K562 (cell line): ENCODE measurements at regions not wholly inside any gene's neighbourhood (a gene's known extent, or its start where the extent isn't known, plus 50 kb on each side); places are given as distances from the start of the nearest gene placed in this dataset.

Experiments used
- ATAC-seq: fragments of 200-7000 bp; cut with Tn5 transposase; 3 replicates; pipeline ENCODE4 v1.9.1; 2020; ENCODE audit warnings: moderate library complexity
- BruUV-seq: library from RNA; stranded (reverse); fragments of 400-500 nt; replicated peaks from 2 replicates; lab custom pipeline; 2021; lab: Mats Ljungman, UMichigan
- CTCF ChIA-PET: fragments of 300-600 bp; formaldehyde crosslinking; extraction: SDS; loops from one replicate; lab custom pipeline; 2021; ENCODE audit warnings: low intra/inter-chr PET ratio; lab: Yijun Ruan, JAX
- POLR2A ChIA-PET: fragments of 300-600, 350-650 bp; sonication (Branson Sonifier 250); formaldehyde crosslinking; extraction: SDS; loops from one replicate; lab custom pipeline; 2021; ENCODE audit warnings: antibody characterized with exemption, inconsistent platforms; lab: Yijun Ruan, JAX
- DNase-seq, 4 experiments: peaks; one replicate each; pipeline versions ENCODE4 v3.0.0 to v3.0.0-alpha.2; 2011 to 2018; ENCODE audit warnings: low spot score in 3 of 4, mixed read lengths in 3 of 4; ENCODE audit errors: extremely low read depth in 1 of 4
- FAIRE-seq: peaks from 2 replicates; lab custom pipeline; 2011; peaks lifted over from hg19 to GRCh38; lab: Jason Lieb, UNC
- H2AFZ ChIP-seq: 2 replicates; pipeline ENCODE4 v1.6.0; 2011; ENCODE audit warnings: low read depth, low read length, control low read depth, inconsistent platforms
- H3K27ac ChIP-seq: fragments of 200-600 bp; 3 replicates; pipeline ENCODE4 v1.8.0; 2011; ENCODE audit warnings: low read depth, mild to moderate bottlenecking, control low read depth, inconsistent platforms, low read length, moderate library complexity, mixed read lengths; ENCODE audit errors: extremely low read depth
- H3K27me3 ChIP-seq, 2 experiments: fragments of 300-600 bp in 1 of 2; 2 replicates in 1 of 2; 3 replicates in 1 of 2; pipeline versions ENCODE4 v1.6.0 to v1.8.0; 2011; ENCODE audit warnings: inconsistent platforms in 2 of 2, low read length in 2 of 2, mild to moderate bottlenecking in 1 of 2, mixed read lengths in 1 of 2, moderate library complexity in 1 of 2; ENCODE audit not compliant: control insufficient read depth in 2 of 2, insufficient read depth in 2 of 2
- H3K36me3 ChIP-seq: fragments of 300-600 bp; 3 replicates; pipeline ENCODE4 v1.8.0; 2011; ENCODE audit warnings: mild to moderate bottlenecking, low read length, inconsistent platforms; ENCODE audit not compliant: control insufficient read depth, insufficient read depth
- H3K4me1 ChIP-seq, 2 experiments: fragments of 200-600 bp in 1 of 2; replicated peaks in 1 of 2; 2 replicates in 1 of 2; 3 replicates in 1 of 2; pipeline versions ENCODE4 v1.5.1 to v1.8.0; 2011; ENCODE audit warnings: inconsistent platforms in 2 of 2, low read length in 2 of 2, mild to moderate bottlenecking in 1 of 2, mixed read lengths in 1 of 2, moderate library complexity in 1 of 2; ENCODE audit not compliant: control insufficient read depth in 2 of 2, insufficient read depth in 2 of 2
- H3K4me2 ChIP-seq: 2 replicates; pipeline ENCODE4 v1.6.1; 2011; ENCODE audit warnings: low read length, control low read depth, inconsistent platforms, mixed read lengths; ENCODE audit not compliant: insufficient read depth
- H3K4me3 ChIP-seq: fragments of 200-600 bp; sonication (generic), shearing (Covaris generic); 2 replicates; pipeline ENCODE4 v1.5.1; 2016; ENCODE audit warnings: control low read depth, inconsistent platforms
- H3K79me2 ChIP-seq: fragments of 200-600 bp; 3 replicates; pipeline ENCODE4 v1.8.0; 2011; ENCODE audit warnings: low read length, inconsistent platforms; ENCODE audit not compliant: control insufficient read depth, insufficient read depth
- H3K9ac ChIP-seq, 2 experiments: 2 replicates each; pipeline versions ENCODE4 v1.6.0 to v1.6.1; 2011; ENCODE audit warnings: low read depth in 2 of 2, low read length in 2 of 2, control low read depth in 1 of 2, inconsistent platforms in 1 of 2, mild to moderate bottlenecking in 1 of 2, mixed read lengths in 1 of 2; ENCODE audit not compliant: insufficient read depth in 1 of 2
- H3K9me1 ChIP-seq: one replicate; pipeline ENCODE4 v1.6.0; 2011; ENCODE audit warnings: inconsistent platforms, mild to moderate bottlenecking, low read length, moderate library complexity; ENCODE audit not compliant: control insufficient read depth, insufficient read depth
- H3K9me3 ChIP-seq: replicated peaks from 2 replicates; pipeline ENCODE4 v1.5.1; 2011; ENCODE audit warnings: low read depth, low read length, inconsistent platforms; ENCODE audit not compliant: control insufficient read depth, insufficient read depth
- H4K20me1 ChIP-seq: replicated peaks from 2 replicates; pipeline ENCODE4 v1.6.1; 2011; ENCODE audit warnings: low read length, inconsistent platforms, mixed read lengths; ENCODE audit not compliant: control insufficient read depth, insufficient read depth
- HMBOX1 ChIP-seq: sonication (generic); IDR thresholded peaks from 2 replicates; pipeline ENCODE4 v1.6.1; 2016
- MAFG ChIP-seq: fragments of 450-650 bp; conservative IDR thresholded peaks from 2 replicates; pipeline ENCODE4 v1.6.1; 2016; ENCODE audit warnings: missing genetic modification characterization, missing compliant biosample characterization
- POLR2G ChIP-seq: fragments of 200-400 bp; formaldehyde crosslinking; IDR thresholded peaks from 2 replicates; pipeline ENCODE4 v1.6.1; 2017; ENCODE audit warnings: low read depth, mild to moderate bottlenecking, antibody characterized with exemption, low read length, moderate library complexity
- RFX1 ChIP-seq: fragments of 450-650 bp; IDR thresholded peaks from 2 replicates; pipeline ENCODE4 v1.6.1; 2016; ENCODE audit warnings: mild to moderate bottlenecking, moderate library complexity
- RUNX1 ChIP-seq: sonication (generic); IDR thresholded peaks from 2 replicates; pipeline ENCODE4 v1.6.1; 2016; ENCODE audit warnings: antibody characterized with exemption, low read depth
- SMARCC2 ChIP-seq: fragments of 450-650 bp; IDR thresholded peaks from 2 replicates; pipeline ENCODE4 v1.6.1; 2017; ENCODE audit warnings: antibody characterized with exemption, moderate library complexity, mild to moderate bottlenecking, low read depth
- SMC3 ChIP-seq: conservative IDR thresholded peaks from 2 replicates; pipeline ENCODE4 v1.6.1; 2011; ENCODE audit warnings: low read depth, low read length, improper control_type of control experiment; ENCODE audit not compliant: insufficient read depth
- SP1 ChIP-seq: sonication (generic); formaldehyde crosslinking; IDR thresholded peaks from 2 replicates; pipeline ENCODE4 v1.8.1; 2022; ENCODE audit warnings: mild to moderate bottlenecking, missing genetic modification reagents
- SP2 ChIP-seq: IDR thresholded peaks from 2 replicates; pipeline ENCODE4 v1.6.1; 2011; ENCODE audit warnings: mild to moderate bottlenecking, low read depth, low read length, moderate library complexity; ENCODE audit not compliant: poor library complexity, severe bottlenecking; ENCODE audit errors: extremely low read depth
- TAF9B ChIP-seq: fragments of 450-650 bp; IDR thresholded peaks from 2 replicates; pipeline ENCODE4 v1.6.1; 2018; ENCODE audit warnings: mild to moderate bottlenecking; ENCODE audit not compliant: partially characterized antibody
- TGIF2 ChIP-seq: sonication (generic); formaldehyde crosslinking; IDR thresholded peaks from 2 replicates; pipeline ENCODE4 v1.8.1; 2022; ENCODE audit warnings: mild to moderate bottlenecking, missing genetic modification reagents, moderate library complexity
- XRCC4 ChIP-seq: IDR thresholded peaks from one replicate; pipeline ENCODE4 v1.6.1; 2011; ENCODE audit not compliant: insufficient read depth, insufficient read length; ENCODE audit errors: extremely low read depth
- ZKSCAN1 ChIP-seq: fragments of 150-350 bp; IDR thresholded peaks from 2 replicates; pipeline ENCODE4 v1.6.1; 2016; ENCODE audit warnings: low read depth, low read length
- ZNF143 ChIP-seq: sonication (generic); formaldehyde crosslinking; IDR thresholded peaks from 2 replicates; pipeline ENCODE4 v1.9.0; 2022; ENCODE audit warnings: mild to moderate bottlenecking, missing genetic modification reagents
- ZNF408 ChIP-seq: fragments of 250-450 bp; sonication (Bioruptor Pico); IDR thresholded peaks from 2 replicates; pipeline ENCODE4 v1.4.0; 2020; ENCODE audit warnings: low read depth, mild to moderate bottlenecking, moderate library complexity
- ZNF668 ChIP-seq: fragments of 250-450 bp; sonication (Bioruptor Pico); IDR thresholded peaks from 2 replicates; pipeline ENCODE4 v1.8.0; 2022; ENCODE audit warnings: mild to moderate bottlenecking, inconsistent platforms
- ZNF707 ChIP-seq: fragments of 250-450 bp; sonication (Bioruptor Pico); conservative IDR thresholded peaks from 2 replicates; pipeline ENCODE4 v1.8.0; 2022; ENCODE audit warnings: inconsistent platforms, mild to moderate bottlenecking, moderate library complexity
- WGBS: fragments of 100-300 bp; shearing (Covaris generic); methylation state at CpG from one replicate; pipeline ENCODE4 v1.1.6; 2016; ENCODE audit warnings: low coverage, mixed read lengths; ENCODE audit not compliant: insufficient coverage; ENCODE audit errors: missing lambda C conversion rate; 5-methylcytosine and 5-hydroxymethylcytosine counted together
- in situ Hi-C: fragments of 300-500 bp; cut with MboI; formaldehyde crosslinking; loops from 4 replicates; pipeline ENCODE4 v1.15.0; 2018; ENCODE audit warnings: inconsistent platforms, mixed read lengths
- intact Hi-C: fragments of 100-400 bp; cut with micrococcal nuclease; formaldehyde crosslinking; loops from 2 replicates; pipeline ENCODE4 v1.14.2; 2022

GRCh38 chr12:127896661-127897060 lies 370.3 kb upstream of the TMEM132C start:
- Histone ChIP-seq H2AFZ (no peak overlapping the region), H3K36me3 (no peaks in the 10 kb centered on the region), H3K4me3 (no peak overlapping the region), H3K9me1 (no peaks in the 10 kb centered on the region), H3K79me2 (no peaks in the 10 kb centered on the region), H3K27ac (no peak overlapping the region), H3K9ac (no peak overlapping the region), H4K20me1 (no peaks in the 10 kb centered on the region), H3K4me1 (no peaks in the 10 kb centered on the region), H3K27me3 (no peaks in the 10 kb centered on the region), H3K9me3 (no peaks in the 10 kb centered on the region), H3K4me2 (no peak overlapping the region)
- FAIRE-seq (no peak), DNase-seq (no peak), ATAC-seq (no peak)
- WGBS, result 0% methylated on average over 4 of the region's 4 CpGs
- intact Hi-C loops (no loop called here), in situ Hi-C loops (no loop called here)
- no peak for TF ChIP-seq MAFG (tag)
- TF ChIP-seq RFX1, result peak; percentile 32; the same call in 1 of the 2 replicates
- ChIA-PET CTCF (no interaction called here), POLR2A (no interaction called here)
- no TSS peak for BruUV-seq

- ATAC-seq (no peak), DNase-seq (peak in 1 of 4 experiments; percentile 0), FAIRE-seq (no peak)
- H3K36me3 ChIP-seq, result no peaks in the 10 kb centered on the region
- 11% methylated on average over 12 of the region's 14 CpGs for WGBS
- no peaks in the 10 kb centered on the region for H3K9me1 ChIP-seq
- no peak overlapping the region for H3K4me3 ChIP-seq
- no peaks in the 10 kb centered on the region for H3K9me3 ChIP-seq
- no TSS peak for BruUV-seq
- no peak overlapping the region for H3K4me2 ChIP-seq
- in situ Hi-C loops (no loop called here), intact Hi-C loops (no loop called here)
- no peak overlapping the region for H3K27ac ChIP-seq
- no peak overlapping the region for H2AFZ ChIP-seq
- no peaks in the 10 kb centered on the region for H3K27me3 ChIP-seq
- H4K20me1 ChIP-seq, result no peaks in the 10 kb centered on the region
- ChIA-PET POLR2A (no interaction called here), CTCF (no interaction called here)
- H3K4me1 ChIP-seq, result no peaks in the 10 kb centered on the region
- H3K9ac ChIP-seq, result no peak overlapping the region
- no peaks in the 10 kb centered on the region for H3K79me2 ChIP-seq
- TF ChIP-seq SMARCC2 (no peak), ZNF408 (CRISPR knock-in tag) (no peak), SP1 (CRISPR knock-in tag) (no peak), TGIF2 (CRISPR knock-in tag) (no peak), ZKSCAN1 (no peak), ZNF143 (CRISPR knock-in tag) (no peak), SMC3 (no peak), ZNF668 (CRISPR knock-in tag) (no peak), SP2 (no peak), TAF9B (no peak), XRCC4 (no peak), ZNF707 (CRISPR knock-in tag) (no peak), RUNX1 (no peak), POLR2G (no peak), HMBOX1 (no peak)
Observed at GRCh38 chr12:127898616-127899015, 368.4 kb upstream of the TMEM132C start.
